H1 (cell line): ENCODE measurements at regions not wholly inside any gene's neighbourhood (a gene's known extent, or its start where the extent isn't known, plus 50 kb on each side); places are given as distances from the start of the nearest gene placed in this dataset.

Source experiments
- KDM4A ChIP-seq: IDR thresholded peaks from one replicate; pipeline ENCODE4 v1.7.1; 2012; ENCODE audit warnings: low read depth, mild to moderate bottlenecking, moderate library complexity, low read length, inconsistent platforms; ENCODE audit not compliant: severe bottlenecking
- NRF1 ChIP-seq: IDR thresholded peaks from 2 replicates; pipeline ENCODE4 v1.6.1; 2011; ENCODE audit warnings: mild to moderate bottlenecking, low read depth, low read length, improper control_type of control experiment
- SRF ChIP-seq: IDR thresholded peaks from 2 replicates; pipeline ENCODE4 v1.6.1; 2011; ENCODE audit warnings: mild to moderate bottlenecking, low read depth, low read length, moderate library complexity

GRCh38 chr2:198697794-198698193 is 759.9 kb downstream of the SATB2 start (continued):
- TF ChIP-seq NRF1 (no peak), SRF (no peak), KDM4A (no peak)
